GDM1 (cell line): ENCODE measurements at regions not wholly inside any gene's neighbourhood (a gene's known extent, or its start where the extent isn't known, plus 50 kb on each side); places are given as distances from the start of the nearest gene placed in this dataset.
"Not testable (repeated sequence)": the region's sequence is repeated elsewhere in the genome, so short reads cannot be mapped to it uniquely, and the experiment has no call there.

Source experiments
- DNase-seq: peaks from one replicate; lab custom pipeline; 2025; lab: John Stamatoyannopoulos, UW

DNA sequence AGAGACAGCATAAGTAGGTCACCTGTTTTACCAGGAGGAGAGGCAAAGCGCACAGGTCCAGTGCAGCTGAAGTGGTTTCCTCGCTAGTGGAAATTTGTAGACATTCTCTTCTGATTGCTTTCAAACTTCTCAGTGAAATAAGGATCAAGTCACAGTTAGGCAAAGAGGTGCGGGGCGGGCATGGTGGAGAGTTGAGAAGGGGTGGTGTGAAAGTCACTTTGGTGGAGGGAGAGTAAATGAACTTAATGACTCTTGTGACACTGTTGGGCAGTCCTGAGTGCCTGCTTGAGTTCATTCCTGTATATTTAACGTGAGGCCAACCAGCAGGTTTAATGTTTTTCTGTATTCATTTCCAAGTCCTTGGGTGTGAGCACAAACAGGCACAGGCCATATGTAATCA is 235.6 kb downstream of the TRIML1 start:
- no peak for DNase-seq

GRCh38 chr4:188377816-188378215 is 238.6 kb downstream of the TRIML1 start:
- no peak for DNase-seq

DNA sequence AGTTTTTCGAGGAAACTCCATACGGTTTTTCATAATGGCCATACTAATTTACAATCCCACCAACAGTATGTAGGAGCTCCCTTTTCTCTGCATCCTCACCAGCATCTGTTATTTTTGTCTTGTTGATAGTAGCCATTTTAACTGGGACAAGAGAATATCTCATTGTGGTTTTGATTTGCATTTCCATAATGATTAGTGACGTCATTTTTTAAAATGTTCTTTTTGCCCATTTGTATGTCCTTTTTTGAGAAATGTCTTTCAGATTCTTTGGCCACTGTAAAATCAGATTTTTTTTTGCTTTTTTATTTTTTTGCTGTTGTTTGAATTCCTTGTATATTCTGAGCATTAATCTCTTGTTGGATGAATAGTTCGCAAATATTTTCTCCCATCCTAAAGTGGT is 243.9 kb downstream of the TRIML1 start:
- no peak for DNase-seq

GRCh38 chr4:188387179-188387791 is 248.0 kb downstream of the TRIML1 start:
- no peak for DNase-seq

- not testable (repeated sequence) for DNase-seq
Measured at GRCh38 chr4:188391349-188391748, 252.1 kb downstream of the TRIML1 start.

GRCh38 chr4:188396037-188396436 is 256.8 kb downstream of the TRIML1 start:
- no peak for DNase-seq

GRCh38 chr4:188399834-188400233 is 260.6 kb downstream of the TRIML1 start:
- DNase-seq: no peak

- DNase-seq: no peak
Measured at GRCh38 chr4:188400451-188400850, 261.2 kb downstream of the TRIML1 start.

DNA sequence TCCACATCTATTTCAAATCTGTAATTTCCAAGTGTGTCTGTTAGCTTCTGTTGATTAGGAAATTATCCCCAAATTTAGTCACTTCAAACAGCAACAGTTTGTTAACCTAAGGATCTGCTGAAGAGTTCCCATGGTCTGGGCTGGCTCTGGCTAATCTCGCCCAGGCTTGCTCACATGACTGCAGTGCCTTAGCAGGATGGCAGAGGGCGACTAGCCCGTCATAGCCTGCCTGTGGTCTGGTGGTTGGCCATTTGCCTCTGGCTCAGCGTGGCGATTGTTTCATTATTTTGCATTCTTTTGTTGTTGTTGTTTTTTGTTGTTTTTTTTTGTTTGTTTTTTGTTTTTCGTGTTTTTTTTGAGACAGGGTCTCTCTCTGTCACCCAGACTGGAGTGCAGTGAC is 264.0 kb downstream of the TRIML1 start:
- no peak for DNase-seq

DNA sequence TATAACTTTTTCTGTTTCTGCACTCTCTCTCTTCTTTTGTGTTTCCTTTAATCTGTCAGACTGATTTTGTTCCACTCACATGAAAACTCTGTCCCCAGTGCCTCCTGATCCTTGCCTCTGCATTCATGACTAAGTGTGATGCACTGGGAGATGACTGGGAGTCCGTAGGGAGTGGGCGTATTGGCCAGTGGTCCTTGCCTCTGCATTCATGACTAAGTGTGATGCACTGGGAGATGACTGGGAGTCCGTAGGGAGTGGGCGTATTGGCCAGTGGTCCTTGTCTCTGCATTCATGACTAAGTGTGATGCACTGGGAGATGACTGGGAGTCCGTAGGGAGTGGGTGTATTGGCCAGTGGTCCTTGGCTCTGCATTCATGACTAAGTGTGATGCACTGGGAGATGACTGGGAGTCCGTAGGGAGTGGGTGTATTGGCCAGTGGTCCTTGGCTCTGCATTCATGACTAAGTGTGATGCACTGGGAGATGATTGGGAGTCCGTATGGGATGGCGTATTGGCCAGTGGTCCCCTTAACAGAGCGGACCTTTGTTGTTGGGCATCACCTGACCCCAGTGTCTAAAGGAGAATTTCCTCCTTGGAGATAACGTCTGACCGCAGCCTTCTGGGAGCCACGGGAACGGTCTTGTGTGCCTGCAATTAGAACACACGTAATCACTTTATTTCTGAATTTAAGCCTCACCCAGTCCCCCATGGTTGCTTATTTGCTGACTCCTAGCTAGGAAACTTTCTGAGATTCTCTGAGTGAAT is 266.0 kb downstream of the TRIML1 start:
- DNase-seq: not testable (repeated sequence)

GRCh38 chr4:188408244-188409030 is 269.2 kb downstream of the TRIML1 start:
- DNase-seq: no peak

- DNase-seq: no peak
Measured at GRCh38 chr4:188409851-188410250, 270.6 kb downstream of the TRIML1 start.

DNA sequence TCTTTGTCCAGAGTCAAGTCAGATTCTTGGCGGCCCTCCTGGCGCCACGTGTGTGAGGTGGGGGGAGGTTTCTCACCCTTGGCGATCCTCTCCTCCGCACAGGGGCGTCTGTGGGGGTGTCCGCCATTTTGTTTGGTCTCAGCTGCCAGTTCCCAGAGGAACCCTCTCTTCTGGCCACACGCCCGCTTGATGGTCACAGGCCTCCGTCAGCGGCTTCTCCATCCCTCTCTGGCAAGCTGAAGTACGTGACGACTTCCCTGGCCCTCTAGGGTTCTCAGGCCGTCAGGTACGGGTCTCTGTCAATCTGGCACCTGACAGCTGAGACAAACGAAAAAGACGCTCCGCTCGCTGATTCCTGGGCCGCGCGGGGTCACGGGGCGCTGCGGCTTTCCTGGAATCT is 272.6 kb downstream of the TRIML1 start:
- no peak for DNase-seq

DNA sequence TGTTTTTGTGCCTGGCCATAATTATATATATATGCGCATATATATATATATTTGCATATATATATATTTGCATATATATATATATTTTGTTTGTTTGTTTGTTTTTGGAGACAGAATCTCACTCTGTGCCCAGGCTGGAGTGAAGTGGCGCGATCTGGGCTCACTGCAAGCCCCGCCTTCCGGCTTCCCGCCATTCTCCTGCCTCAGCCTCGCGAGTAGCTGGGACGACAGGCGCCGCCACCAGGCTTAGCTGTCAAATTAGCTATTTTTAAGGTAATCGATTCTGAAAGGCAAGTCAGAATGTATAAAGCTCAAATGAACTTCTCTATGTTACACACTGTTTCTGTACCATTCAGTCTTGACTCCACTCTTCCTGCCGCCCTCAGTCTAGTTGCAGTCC is 273.3 kb downstream of the TRIML1 start:
- no peak for DNase-seq

DNA sequence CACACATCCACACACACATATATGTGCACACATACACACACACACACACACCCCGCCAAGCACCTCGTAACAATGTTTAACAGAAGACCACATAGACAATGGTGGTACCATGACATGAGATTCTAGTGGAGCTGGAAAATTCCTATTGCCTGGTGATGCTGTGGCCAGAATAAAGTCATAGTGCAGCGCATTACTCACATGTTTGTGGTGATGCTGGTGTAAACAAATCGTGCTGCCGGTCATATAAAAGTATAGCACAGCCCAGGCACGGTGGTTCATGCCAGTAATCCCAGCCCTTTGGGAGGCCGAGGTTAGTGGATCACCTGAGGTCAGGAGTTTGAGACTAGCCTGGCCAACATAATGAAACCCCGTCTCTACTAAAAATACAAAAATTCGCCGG is 275.2 kb downstream of the TRIML1 start:
- DNase-seq: no peak

GRCh38 chr4:188417181-188417580 is 277.9 kb downstream of the TRIML1 start:
- DNase-seq: no peak

- DNase-seq: no peak
Measured at GRCh38 chr4:188423039-188423438, 283.8 kb downstream of the TRIML1 start.

DNA sequence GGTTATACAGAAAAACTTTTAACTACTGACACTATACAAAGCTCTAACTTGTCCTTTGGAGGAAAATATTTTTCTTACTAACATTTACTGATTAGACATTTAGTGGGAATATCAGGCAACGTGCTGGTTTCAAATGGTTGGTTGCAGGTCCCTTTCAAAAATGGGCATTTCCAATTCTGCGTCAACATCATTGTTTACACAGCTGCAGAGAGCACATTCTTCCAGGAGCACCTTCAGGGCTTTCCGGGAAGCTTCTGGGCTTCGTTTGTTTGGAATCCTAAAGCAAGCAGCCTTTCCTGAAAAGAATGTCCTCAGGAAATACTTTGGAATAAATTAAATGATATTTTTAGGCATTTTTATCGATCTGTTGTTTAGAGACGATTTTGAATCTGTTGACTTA is 289.7 kb downstream of the TRIML1 start:
- DNase-seq: no peak

DNA sequence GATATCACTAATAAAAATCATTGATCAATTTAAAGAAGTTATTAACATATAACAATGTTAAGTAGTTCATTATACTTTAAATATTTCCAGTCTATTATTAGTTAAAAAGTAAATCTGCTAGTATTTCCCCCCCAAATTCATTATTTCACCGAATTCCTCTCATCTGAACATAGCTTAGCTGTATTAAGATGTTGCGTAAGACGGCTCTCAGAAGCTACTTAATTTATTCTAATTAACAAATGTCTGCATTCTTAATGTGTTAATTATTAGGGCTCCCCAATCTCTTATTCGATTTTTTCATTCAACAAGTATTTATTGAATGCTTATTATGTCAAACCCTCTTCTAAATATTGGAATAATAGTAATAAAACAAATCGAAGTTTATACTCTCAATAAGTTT is 290.7 kb downstream of the TRIML1 start:
- no peak for DNase-seq

DNA sequence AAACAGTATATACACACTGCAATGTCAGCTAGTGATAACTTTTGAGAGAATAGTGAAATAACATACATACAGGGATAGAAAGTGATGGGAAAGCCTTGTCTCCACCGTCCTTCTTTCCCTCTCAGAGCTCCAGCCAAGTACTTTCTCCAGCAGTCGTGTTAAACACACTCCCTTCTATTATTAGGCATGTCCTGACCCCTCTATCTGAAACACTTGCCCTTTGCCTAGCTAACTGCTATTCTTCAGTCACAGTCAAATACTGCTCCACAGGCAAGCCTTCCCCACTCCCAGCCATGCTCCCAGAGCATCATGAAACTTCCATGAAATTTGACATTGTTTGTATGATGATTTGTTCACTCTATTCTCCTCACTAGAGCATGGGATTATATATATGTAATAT is 291.1 kb downstream of the TRIML1 start:
- DNase-seq: no peak

- no peak for DNase-seq
Measured at GRCh38 chr4:188432328-188432727, 293.1 kb downstream of the TRIML1 start.

DNA sequence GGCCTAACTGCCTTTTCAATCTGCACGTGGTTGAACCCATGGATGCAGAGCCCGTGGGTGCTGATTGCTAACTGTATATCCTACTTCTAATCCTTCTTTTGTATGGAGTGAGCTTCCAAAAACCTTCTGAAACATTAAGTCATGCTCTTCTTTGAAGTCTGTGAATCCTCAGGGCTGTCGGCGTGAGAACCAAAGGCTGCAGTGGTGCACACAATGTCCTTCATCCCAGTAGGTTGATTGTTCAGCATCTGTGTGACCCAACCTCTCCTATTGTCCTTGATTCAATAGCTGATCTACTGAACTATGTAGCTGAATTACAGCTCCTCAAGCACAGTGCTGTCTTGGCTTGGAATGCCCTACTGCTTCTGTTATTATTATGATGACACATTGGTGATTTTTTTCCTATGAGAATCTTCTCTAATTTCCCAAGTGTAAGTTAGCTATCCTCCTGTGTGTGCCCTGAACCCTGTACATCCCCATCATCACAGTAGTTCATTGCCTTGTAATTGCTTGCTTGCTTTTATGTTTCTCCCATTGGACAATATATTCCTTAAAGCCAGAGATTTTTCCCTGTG is 294.6 kb downstream of the TRIML1 start:
- DNase-seq: no peak

GRCh38 chr4:188434643-188435042 is 295.4 kb downstream of the TRIML1 start:
- no peak for DNase-seq
